Left ventricle myocardium superior (tissue), 1 donor: ENCODE measurements at regions not wholly inside any gene's neighbourhood (a gene's known extent, or its start where the extent isn't known, plus 50 kb on each side); places are given as distances from the start of the nearest gene placed in this dataset.
"Not testable (repeated sequence)": the region's sequence is repeated elsewhere in the genome, so short reads cannot be mapped to it uniquely, and the experiment has no call there.

ENCODE experiments used
- ATAC-seq: fragments of 200-7000 bp; cut with Tn5 transposase; one replicate; pipeline ENCODE4 v1.9.1; 2020; ENCODE audit warnings: mild to moderate bottlenecking, moderate library complexity
- DNase-seq: peaks from one replicate; pipeline ENCODE4 v3.0.0-alpha.2; 2020
- intact Hi-C: fragments of 100-400 bp; cut with micrococcal nuclease; formaldehyde crosslinking; loops from one replicate; pipeline ENCODE4 v1.11.0; 2022
- donor health status: DM: no; HTN: yes; CAD: no; lungs with severe emphysema.

DNA sequence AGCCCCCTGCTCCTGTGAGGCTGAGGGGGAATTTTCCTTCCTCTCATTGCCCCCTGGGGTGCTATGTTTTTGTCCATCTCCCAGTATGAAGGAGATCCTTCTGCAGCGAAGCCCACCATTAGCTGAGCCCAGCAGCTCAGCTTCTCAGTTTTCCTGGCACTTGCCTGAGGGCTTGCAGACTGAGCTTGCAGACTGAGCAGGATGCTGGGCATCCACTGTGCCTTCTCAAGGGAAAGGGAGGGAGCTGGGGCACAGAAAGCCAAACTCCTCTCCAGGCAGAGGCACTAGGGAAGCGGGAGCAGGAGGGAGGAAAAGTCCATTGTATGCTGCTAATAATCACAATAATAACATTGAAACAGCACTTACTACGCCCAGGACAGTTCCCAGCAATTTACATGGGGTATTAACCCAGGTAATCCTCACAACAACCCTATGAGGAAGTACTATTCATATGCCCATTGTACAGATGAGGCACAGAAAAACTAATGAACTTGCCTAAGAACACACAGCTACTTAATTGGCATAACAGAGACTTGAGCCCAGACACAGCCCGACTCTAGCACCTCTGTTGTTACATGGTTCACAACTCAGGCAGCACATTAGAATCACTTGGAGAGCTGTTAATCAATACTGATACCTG, 86.9 kb upstream of the SSBP2 start:
- DNase-seq (no peak), ATAC-seq (no peak)
- intact Hi-C loops: no loop called here

DNA sequence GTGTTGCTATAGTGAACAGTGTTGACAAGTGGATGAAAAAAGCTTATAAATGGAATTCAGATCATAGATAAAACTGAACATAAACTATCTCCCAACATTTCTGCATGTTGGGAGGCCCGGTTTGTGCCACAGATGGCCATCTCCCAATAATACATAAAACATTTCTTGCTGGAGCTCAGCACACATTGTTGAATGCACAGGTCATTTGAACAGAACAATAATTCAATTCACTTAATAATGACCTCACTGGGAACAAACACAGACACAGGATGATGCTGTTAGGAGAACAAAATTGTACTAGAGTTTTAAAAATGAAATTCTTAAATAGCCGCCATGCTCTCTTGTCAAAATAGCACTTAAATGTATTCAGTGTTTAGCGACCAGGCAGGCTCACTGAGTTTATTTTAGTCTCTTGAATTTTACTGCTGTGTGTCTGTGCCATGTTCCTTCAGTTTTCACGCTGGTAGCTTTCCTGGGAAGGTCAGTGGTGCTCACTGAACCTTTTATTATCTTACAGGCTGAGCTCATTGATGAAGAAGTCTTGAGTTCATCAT, 85.0 kb upstream of the SSBP2 start:
- peak; percentile 54 for ATAC-seq
- no peak for DNase-seq
- intact Hi-C loops: no loop called here

DNA sequence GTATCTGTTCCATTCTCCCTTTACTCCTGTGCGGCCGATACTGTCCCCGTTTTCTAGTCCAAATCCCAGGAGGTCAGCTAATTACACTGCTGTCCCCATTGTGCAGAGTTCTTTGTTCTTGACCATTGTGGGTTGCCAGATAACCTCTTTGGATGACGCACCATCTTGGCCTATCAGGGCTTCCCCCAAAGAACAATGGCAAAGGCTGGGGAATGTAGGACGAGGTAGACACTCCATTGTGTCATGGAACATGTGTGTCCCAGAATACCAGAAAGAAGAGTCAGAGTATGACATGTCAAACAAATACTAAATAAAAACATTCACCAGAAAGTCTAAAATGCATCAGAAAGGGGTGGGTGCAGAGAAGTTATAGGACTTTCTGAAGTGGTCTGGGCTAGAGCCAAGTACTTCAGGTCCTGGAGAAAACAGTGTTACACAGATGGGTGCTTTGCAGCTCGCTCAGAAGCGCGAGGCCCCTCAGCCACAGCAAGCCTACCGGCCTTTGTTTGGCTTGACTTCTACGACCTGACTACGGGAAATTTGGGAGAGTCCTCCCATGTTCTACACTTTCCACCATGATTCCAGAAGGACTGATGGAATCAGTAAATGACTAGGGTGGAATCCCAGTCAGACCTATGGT, 83.2 kb upstream of the SSBP2 start:
- intact Hi-C loops: no loop called here
- ATAC-seq (no peak), DNase-seq (no peak)

DNA sequence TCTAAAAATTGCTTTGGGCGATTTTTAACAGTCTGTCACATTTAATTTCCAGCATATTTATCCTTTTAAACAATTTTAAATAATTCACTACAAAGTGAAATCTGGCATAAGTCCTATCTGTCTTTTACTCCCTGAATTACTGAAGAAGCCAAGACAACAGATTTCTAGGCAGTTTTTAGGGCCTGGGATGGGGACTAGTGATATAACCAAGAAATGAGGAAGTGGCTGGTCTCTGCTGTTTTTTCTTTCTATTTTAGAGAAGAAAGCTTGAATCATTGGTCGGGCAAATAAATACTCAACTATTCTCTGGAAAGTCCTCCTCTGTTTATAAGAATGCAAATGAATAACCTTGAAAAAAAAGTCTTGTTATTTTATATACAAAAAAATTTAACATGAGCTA, 79.7 kb upstream of the SSBP2 start:
- intact Hi-C loops: no loop called here
- no peak for ATAC-seq
- DNase-seq: no peak

DNA sequence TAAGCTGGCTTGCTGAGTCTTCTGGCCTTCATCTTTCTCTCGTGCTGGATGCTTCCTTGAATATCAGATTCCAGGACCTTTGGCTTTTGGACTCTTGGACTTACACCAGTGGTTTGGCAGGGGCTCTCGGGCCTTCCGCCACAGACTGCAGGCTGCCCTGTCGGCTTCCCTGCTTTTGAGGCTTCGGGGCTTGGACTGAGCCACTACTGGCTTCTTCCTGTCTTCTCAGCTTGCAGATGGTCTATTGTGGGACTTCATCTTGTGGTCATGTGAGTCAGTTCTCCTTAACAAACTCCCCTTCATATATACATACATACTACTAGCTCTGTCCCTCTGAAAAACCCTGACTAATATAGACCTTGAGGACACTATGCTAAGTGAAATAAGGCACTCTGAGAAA, 78.3 kb upstream of the SSBP2 start:
- intact Hi-C loops: no loop called here
- DNase-seq (no peak), ATAC-seq (no peak)

DNA sequence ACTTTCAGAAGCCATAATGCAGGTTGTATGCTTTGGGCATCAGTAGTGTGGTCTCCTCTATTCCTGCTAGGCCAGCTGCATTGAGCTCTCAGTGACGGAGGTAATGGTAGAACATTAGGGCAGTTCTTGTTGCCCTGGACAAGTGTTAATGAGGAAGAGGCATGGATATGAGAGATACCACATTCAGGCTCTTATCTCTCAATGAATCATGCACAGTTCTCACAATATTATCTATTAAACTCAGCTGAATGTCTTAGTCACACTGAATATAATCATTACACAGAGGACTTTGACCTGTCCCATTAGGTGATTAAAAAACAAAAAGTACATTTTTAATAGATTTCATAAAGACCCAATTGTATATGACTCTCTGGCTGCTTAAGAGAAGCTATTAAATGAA, 76.6 kb upstream of the SSBP2 start:
- ATAC-seq: no peak
- intact Hi-C loops: no loop called here
- no peak for DNase-seq

DNA sequence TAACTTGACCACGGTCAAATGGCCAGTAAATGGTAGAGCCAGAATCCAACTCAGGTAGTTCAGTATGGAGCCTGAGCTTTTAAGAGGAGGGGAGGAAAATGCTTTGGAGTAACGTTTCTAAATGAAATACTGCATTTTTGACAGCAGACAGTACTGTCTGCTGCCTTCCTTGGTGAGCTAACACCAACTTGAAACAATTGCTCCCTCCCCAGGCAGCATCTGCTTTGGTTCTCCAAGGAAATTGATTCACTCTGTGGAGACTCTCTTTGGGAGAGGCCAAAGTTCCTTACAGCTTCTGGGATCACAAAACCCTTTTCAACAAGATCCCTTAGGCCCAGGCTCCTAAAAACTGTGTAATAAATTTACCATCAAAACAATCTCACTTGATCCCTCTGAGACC, 75.2 kb upstream of the SSBP2 start:
- DNase-seq (no peak), ATAC-seq (no peak)
- intact Hi-C loops: no loop called here

DNA sequence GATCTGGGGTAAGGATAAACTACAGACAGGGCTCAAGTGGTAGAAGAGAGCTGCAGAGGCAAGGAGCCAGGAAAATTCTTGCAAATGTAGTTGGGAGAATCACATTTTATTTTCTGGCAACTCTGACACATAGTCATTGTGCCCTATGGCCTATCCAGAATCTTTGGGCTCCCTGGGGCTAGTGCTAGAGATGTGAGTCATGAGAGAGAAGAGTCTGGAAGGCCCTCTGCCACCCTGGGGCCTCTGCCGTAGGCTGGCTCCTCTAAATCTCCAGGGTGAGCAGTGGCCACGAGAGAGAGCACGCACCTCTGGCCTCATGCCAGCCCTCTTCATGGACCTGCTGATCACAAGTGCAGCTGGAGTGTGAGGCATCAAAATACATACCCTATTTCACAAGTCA, 74.3 kb upstream of the SSBP2 start:
- peak; percentile 83 for DNase-seq
- intact Hi-C loops: no loop called here
- ATAC-seq: peak; percentile 92

DNA sequence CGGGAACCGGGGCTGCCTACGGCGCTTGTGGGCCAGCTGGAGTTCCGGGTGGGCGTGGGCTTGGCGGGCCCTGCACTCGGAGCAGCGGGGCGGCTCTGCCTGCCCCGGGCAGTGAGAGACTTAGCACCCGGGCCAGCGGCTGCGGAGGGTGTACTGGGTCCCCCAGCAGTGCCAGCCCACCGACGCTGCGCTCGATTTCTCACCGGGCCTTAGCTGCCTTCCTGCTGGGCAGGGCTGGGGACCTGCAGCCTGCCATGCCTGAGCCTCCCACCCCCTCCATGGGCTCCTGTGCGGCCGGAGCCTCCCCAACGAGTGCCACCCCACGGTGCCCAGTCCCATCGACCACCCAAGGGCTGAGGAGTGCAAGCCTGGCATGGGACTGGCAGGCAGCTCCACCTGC, 72.8 kb upstream of the SSBP2 start:
- DNase-seq, ATAC-seq, intact Hi-C loops: not testable (repeated sequence)

DNA sequence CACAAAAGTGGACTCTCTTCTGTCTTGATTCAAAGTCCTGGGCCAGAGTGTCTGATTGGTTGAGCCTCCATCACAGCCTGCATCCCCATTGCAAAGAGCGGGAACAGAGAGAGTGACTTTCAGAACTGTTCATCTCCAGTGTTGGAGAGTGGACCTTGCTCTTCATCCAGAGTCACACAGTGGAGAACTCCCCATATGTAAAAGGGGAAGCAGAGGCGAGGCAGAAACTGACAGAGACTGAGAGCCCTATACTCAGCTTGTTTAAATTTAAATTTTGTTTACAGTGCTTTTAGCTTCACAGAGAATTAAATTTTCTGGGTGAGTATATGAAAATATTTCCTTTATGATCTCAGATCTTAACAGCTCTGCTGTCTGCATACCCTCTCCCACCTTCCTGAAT, 70.0 kb upstream of the SSBP2 start:
- ATAC-seq (no peak), DNase-seq (no peak)
- intact Hi-C loops: no loop called here

DNA sequence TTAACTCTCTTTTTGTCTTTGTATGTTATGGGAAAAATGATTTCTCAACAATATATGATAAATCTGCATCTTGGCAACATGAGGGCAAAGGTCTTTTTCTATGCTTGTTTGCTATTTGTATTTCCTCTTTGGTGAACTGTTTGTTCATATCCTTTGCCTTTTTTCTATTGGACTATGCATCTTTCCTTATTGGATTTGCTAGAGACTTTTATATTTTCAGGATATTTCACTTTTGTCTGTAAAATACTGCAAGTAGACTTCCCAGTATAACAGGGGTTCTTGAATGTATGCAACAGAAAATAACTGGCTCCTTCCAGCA, 69.4 kb upstream of the SSBP2 start:
- no peak for ATAC-seq
- DNase-seq: no peak
- intact Hi-C loops: no loop called here

DNA sequence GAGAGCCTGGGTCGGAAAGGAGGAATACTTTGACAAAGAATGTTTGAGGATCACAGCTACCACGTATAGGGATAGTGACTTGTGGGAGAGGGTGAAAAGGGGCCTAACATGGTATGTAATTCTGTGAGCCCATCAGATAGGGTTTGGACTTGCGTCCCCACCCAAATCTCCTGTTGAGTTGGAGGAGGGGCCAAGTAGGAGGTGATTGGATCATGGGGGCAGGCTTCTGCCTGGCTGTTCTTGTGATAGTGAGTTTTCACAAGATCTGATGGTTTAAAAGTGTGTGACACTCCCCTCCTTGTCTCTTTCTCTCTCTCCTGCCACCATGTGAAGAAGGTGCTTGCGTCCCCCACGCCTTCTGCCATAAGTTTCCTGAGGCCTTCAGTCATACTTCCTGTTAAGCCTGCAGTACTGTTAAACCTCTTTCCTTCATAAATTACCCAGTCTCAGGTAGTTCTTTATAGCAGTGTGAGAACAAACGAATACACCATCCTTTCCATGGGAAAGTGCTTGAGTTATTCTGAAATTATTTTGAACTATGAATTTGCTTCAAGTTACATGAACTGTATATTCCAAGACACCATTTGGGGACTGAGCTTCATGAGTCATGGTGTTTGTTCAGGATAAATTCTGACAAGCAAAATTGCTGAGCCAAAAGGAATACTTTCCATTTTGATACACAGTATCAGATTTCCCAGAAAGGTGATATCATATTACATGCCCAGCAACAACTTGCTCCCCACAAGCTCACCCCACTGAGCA, 68.8 kb upstream of the SSBP2 start:
- ATAC-seq (no peak), DNase-seq (no peak)
- intact Hi-C loops: no loop called here

DNA sequence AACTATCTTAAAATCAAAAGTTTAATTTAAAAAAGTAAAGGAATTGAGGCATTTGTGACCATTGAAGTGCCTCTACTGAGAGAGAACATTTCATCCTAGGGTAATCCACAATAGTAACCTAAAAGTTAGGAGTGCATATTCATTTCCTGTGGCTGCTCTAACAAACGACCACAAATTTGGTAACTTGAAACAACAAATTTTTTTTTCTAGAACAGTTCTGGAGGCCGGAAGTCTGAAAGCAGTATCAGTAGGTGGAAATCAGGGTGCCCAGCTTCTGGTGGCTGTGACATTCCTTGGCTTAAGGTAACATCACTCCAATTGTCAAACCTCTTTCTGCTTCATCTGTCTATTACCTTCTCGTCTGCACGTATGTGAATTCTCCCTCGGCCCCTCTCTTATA, 67.1 kb upstream of the SSBP2 start:
- DNase-seq (no peak), ATAC-seq (no peak)
- intact Hi-C loops: no loop called here

DNA sequence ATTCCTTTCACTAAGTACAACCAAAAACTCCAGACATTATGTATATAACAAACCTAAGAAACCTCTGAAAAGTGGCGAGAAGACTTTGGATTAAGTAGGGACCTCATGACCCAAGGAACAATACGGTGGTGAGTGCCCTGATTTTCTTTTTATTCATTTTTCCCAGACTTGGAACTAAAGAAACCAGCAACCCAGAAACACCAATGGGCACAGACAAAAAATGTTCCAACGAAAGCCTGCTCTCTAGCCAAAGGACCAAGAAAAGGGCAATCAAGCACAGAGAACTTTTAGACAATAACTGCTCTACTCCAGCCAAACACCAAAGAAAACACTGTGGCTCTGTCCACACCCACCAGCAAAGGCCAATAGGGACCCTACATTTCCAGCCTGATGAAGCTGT, 66.2 kb upstream of the SSBP2 start:
- no peak for ATAC-seq
- DNase-seq: no peak
- intact Hi-C loops: no loop called here

DNA sequence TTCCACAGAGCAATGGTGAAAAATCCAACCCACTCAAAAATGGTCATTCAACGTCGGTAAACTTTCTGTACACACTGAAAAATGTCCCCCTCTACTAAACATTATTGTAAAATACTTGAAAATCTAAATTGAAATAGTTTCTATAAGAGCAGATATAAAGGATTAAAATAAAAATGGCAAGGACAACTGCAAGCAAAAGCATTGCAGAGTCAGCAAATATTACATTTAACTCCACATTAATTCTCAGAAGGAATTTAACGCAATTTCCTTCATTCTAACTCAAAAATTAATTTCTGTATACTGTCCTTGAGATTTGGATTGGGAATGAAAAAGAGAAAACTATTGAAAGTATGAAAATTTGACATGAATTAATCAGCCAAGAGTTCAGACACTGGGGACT, 64.4 kb upstream of the SSBP2 start:
- ATAC-seq (no peak), DNase-seq (no peak)
- intact Hi-C loops: no loop called here

DNA sequence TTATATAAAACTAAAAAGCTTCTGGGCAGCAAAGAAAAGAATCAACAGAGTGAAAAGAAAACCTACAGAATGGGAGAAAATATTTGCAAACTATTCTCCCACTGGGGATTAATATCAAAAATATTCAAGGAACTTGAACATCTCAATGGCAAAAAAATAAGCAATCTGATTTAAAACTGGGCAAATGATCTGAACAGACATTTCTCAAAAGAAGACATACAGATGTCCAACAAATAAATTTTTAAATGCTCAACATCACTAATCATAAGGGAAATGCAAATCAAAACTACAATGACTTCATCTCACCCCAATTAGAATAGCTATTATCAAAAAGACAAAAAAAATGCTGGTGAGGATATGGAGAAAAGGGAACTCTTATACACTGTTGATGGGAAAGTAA, 57.2 kb upstream of the SSBP2 start:
- intact Hi-C loops: no loop called here
- ATAC-seq (no peak), DNase-seq (no peak)

DNA sequence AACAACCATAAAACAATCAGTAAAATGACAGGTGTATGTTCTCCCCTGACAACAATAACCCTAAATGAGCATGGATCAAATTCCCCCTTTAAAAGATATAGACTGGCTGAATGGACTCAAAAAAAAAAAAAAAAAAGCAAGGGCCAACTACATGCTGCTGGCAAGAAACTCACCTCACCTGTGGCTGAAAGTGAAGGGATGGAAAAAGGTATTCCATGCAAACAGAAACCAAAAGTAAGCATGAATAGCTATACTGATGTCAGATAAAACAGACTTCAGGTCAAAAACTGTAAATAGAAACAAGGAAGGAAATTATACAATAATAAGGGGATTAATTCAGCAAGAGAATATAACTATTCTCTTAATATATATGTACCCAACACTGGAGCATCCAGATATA, 54.2 kb upstream of the SSBP2 start:
- ATAC-seq (no peak), DNase-seq (no peak)
- intact Hi-C loops: no loop called here

DNA sequence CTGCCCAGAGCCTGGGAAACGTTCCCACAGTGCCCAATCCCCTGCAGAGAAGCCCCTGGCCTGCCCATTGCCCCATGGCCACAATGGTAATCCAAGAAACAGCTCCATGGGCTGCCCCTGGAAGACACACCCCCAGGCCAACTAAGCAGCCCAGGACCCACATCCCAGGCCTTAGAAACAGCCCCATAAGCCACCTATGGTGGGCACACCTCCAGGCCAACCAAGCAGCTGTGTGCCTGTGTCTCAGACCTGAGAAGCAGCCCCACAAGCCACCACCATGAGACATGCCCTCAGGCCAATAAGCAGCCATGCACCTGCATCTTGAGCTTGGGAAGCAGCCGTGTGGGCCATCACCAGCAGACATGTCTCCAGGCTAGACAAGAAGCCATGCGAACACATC, 52.9 kb upstream of the SSBP2 start:
- intact Hi-C loops: no loop called here
- no peak for DNase-seq
- ATAC-seq: no peak

DNA sequence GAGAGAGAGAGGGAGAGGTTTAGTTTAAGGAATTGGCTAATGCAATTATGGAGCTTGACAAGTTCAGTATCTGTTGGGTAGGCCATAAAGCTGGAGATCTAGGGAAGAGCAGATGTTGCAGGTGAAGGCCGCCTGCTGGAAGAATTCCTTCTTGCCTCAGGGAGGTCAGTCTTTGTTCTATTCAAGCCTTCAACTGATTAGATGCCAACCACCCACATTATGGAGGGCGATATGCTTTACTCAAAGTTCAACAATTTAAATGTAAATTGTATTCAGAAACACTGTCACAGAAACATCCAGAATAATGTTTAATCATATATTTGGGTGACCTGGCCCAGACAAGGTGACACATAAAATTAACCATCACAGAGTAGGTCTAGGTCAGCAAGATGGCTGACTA, 51.7 kb upstream of the SSBP2 start:
- ATAC-seq (no peak), DNase-seq (no peak)
- intact Hi-C loops: no loop called here

DNA sequence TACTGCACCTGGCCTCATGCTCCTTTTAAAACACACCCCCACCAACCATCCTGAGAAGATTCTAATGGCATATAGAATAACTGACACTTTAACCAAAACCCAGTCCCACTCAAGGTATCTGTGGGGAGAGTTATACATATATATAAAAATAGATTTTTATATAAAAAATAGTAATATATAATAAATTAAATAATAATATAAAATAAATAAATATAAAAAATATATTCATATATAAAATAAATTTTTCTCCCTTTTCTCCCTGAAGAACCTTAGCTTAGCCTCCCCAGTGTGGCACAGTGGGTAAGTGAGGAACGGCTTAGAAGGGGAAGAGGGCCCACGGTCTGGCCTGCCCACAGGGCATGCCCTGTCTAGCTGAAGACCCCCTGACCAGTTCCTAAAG, 51.1 kb upstream of the SSBP2 start:
- ATAC-seq (no peak), DNase-seq (no peak)
- intact Hi-C loops: no loop called here

DNA sequence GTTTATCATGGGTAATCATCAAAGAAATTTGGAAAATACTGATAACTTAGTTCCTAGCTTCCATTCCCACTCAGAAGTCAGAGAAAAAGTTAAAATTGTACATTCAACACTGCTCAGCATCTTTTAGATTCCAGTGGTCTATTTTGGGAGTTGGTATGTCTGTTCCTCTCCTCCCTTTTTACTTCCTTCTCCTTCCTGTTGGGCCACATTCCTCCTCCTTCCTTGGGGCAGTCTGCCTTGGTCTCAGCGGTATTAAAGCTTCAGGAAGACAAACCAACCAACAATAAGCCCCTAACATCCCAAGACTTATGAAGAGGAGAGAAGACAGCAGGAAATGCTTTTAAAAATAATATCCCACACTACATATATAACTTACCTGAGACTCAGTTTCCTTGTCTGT, 49.9 kb upstream of the SSBP2 start:
- ATAC-seq (no peak), DNase-seq (no peak)
- intact Hi-C loops: no loop called here
